Epithelial cell of esophagus (primary cell): ENCODE measurements at regions not wholly inside any gene's neighbourhood (a gene's known extent, or its start where the extent isn't known, plus 50 kb on each side); places are given as distances from the start of the nearest gene placed in this dataset.
A peak's percentile ranks its signal among the peaks of the same experiment; 100 is the strongest.
"Not testable (repeated sequence)": the region's sequence is repeated elsewhere in the genome, so short reads cannot be mapped to it uniquely, and the experiment has no call there.

Experiments used
- DNase-seq: peaks from one replicate; pipeline ENCODE4 v3.0.0; 2010; ENCODE audit warnings: low read depth
- H3K4me3 ChIP-seq: 2 replicates; pipeline ENCODE4 v1.5.1; 2011; ENCODE audit warnings: mild to moderate bottlenecking, low read length, control low read depth
- CTCF ChIP-seq: IDR thresholded peaks from 2 replicates; pipeline ENCODE4 v1.5.1; 2011; ENCODE audit warnings: low read depth, mild to moderate bottlenecking, low read length, control low read depth, inconsistent platforms; ENCODE audit not compliant: insufficient read depth; ENCODE audit errors: missing control alignments

DNA sequence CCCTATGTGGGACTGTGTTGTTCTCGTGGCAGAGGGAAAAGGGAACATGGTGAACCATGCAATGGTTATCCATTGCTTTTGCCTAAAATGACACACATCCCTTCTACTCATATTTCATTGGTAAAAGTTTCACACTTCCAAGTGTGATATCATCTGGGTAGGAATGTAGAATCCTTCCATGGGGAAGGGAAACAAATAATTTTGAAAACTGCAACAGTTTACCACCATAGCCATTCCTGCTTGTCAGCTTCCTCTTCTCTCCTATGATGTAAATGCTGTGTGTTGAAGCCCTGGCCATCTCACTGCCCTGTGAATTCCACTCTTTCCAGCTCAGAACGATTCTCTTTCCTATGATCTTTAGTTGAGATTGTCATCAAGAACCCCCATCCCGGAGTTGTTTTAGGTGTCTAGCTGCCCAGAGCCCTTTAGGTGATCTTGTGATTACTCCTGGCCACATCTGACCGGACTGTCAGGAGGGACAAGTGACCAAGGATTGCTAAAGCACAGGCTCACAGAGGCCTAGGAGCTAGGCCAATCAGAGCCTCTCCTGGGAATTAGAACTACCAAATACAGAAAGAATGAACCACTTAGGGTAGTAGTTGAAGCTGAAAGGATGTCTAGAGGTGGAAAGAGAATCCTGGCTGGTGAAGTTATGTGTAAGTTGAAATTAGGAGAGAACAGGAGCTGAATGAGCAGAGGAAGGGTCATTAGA is 84.6 kb downstream of the VCPKMT start:
- DNase-seq = no peak
- H3K4me3 ChIP-seq = no peak overlapping the region
- no peak for TF ChIP-seq CTCF

DNA sequence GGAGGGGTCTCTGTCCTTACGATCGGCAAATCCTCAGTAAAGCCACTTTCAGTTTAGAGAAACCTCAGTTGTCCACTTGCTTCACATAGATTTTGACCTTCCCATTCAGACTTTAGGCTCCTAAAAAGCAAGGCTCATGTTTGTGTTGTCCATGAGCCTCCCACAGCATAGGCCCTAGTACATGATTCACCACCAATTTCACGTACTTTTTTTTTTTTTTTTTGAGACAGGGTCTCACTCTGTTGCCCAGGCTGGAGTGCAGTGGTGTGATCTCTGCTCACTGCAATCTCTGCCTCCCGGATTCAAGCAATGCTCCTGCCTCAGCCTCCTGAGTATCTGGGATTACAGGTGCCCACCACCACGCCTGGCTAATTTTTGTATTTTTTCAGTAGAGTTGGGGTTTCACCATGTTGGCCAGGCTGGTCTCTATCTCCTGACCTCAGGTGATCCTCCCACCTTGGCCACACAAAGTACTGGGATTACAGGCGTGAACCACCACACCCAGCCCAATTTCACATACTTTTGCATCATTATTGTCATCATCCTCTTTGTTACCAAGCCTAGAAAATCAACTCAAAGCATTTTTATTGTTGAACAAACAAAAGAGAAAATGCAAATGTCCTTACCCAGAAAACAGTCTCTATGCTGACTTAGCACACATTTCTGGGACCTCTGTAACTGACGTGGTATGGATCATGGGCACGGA is 83.8 kb downstream of the VCPKMT start:
- H3K4me3 ChIP-seq, DNase-seq: not testable (repeated sequence)

DNA sequence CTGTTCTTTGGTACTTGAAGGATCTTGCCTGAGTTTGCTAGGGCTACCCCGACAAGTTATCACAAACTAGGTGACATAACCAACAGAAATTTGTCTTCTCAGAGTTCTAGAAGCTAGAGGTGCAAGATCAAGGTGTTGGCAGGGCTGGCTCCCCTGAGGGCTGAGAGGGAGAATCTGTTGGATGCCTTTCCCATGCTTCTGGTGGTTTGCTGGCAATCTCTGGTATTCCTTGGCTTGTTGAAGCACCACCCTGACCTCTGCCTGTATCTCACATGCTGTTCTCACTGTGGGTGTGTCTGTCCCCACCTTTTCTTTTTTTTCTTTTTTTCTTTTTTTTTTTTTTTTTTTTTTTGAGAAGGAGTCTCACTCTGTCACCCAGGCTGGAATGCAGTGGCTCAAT is 81.2 kb downstream of the VCPKMT start:
- peak; percentile 97 for DNase-seq
- TF ChIP-seq CTCF = no peak
- no peak overlapping the region for H3K4me3 ChIP-seq

GRCh38 chr14:50036211-50036610 is 80.2 kb downstream of the VCPKMT start:
- no peak for DNase-seq
- no peak overlapping the region for H3K4me3 ChIP-seq
- TF ChIP-seq CTCF = no peak

DNA sequence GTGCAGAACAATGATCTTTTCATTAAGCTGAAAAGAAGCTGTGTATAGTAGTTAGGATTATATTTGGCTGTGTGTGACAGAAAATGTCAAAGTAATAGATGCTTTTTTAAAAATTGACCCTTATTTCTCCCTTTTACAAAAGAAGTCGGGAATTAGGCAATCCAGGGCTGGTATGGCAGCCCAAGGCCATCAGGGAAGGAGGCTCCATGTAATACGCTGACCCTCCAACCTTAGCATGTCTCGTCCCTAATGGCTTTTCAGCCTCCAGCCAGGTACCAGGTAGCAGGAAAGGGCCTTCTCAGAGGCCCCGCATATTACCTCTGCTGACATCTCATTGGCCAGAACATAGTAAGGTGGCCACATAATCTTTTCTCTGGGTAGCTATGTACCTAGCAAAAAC is 79.7 kb downstream of the VCPKMT start:
- no peak for DNase-seq
- no peak for TF ChIP-seq CTCF

GRCh38 chr14:50037240-50037639 is 79.1 kb downstream of the VCPKMT start:
- no peak for TF ChIP-seq CTCF
- DNase-seq = no peak
- H3K4me3 ChIP-seq = no peak overlapping the region

More for the DNA sequence above, 79.7 kb downstream of the VCPKMT start:
- H3K4me3 ChIP-seq = no peak overlapping the region

DNA sequence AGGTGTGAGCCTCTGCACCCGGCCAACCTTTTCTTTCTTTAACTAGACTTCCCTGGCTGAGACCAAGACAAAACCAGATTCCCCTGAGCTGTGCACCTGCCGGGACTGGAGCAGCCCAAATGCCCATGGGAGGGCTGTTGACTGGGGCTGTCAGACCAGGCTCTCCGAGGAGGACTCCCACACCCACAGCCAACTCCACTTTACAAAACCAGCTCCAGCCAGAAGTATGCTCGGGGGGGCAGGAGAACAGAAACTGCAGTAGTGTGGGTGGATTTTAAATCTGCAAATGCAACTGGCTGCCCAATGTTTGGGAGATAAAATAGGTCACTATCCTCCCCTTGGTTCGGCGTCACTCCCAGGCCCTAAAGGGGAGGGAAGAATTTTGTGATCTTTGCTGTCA is 78.5 kb downstream of the VCPKMT start:
- no peak for TF ChIP-seq CTCF
- H3K4me3 ChIP-seq = no peak overlapping the region
- peak; percentile 27 for DNase-seq
